ENCODE measurements at regions not wholly inside any gene's neighbourhood (a gene's known extent, or its start where the extent isn't known, plus 50 kb on each side); places are given as distances from the start of the nearest gene placed in this dataset.

DNA sequence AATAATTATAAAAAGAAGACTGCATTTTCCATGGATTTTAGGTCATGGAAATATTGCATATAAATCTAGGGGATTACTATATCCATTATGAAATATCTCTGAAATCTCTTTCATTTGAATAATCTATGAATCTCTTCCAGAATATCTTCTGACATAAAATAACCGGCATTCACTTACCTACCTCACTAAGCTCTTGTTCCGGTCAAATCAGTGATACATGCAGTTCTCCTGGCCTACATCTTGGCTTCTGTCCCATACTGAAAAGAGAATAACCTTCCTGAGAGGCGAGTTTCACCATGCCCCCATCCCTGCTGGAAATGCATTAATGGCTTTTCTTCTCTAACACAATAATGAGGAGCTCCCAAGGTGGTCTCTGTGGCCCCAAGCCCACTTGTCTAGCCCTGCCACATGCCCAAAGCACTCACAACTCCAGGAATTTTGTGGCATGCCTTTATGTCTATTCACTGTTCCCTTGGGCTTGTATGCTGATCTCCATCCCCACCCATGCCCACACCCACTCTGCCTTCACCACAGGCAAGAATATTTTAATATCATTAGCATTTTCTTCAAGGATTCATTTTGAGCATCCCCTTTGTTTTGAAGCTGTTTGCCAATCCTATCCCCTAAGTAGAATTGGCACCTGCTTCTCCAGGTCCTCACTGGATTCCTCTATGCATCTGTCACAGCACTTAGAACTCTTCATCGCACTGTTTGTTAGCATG lies 401.6 kb downstream of the COG6 start:
- H3K4me1 ChIP-seq (ENCODE audit: insufficient read depth), result peaks cover 8% of the 10 kb centered on the region
- intact Hi-C loops (cut with DNase I), result no loop called here
- TF ChIP-seq EP300 (IDR thresholded peaks at IDR 0.05) (no peak), POLR2A (IDR thresholded peaks at IDR 0.05) (no peak), CTCF (IDR thresholded peaks at IDR 0.05) (no peak)
- H3K9me3 ChIP-seq, result no peaks in the 10 kb centered on the region
- DNase-seq, result no peak
- H3K36me3 ChIP-seq, result no peaks in the 10 kb centered on the region
- 71 to 96% (median 87%) methylated on average over 4 of the region's 4 CpGs for WGBS, 3 donors
- no peaks in the 10 kb centered on the region for H3K27me3 ChIP-seq
- H3K4me3 ChIP-seq, result no peak overlapping the region
- no peak overlapping the region for H3K27ac ChIP-seq

DNA sequence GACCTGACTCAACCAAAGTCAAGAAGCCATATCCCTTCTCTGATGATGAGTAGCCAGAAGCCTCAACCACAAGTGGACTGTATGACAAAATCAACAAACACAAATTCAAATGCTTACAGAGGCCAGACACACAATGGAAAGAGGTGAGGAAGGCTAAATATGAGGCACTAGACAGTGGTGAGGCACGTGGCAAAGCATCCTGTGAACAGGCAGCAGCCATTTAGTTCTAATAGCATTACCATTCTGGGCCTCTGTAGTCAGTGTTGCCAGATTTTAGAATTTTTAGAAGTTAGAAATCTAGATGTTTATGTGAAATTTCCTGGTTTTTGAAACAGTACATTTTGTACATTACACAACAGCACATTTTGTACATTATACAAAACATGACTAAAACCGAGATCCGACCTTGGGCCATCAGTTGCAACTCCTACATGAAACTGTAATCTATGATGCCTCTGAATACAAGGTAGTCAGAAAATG lies 403.3 kb downstream of the COG6 start:
- no peak for DNase-seq
- Histone ChIP-seq H3K4me3 (no peak overlapping the region), H3K4me1 (ENCODE audit: insufficient read depth) (peaks cover 10% of the 10 kb centered on the region), H3K36me3 (no peaks in the 10 kb centered on the region), H3K27ac (no peak overlapping the region), H3K27me3 (no peaks in the 10 kb centered on the region), H3K9me3 (no peaks in the 10 kb centered on the region)
- 32 to 41% (median 40%) methylated on average over 3 of the region's 3 CpGs for WGBS, 3 donors
- no peak for TF ChIP-seq CTCF (IDR thresholded peaks at IDR 0.05)
- no peak for TF ChIP-seq EP300 (IDR thresholded peaks at IDR 0.05)
- no peak for TF ChIP-seq POLR2A (IDR thresholded peaks at IDR 0.05)
- intact Hi-C loops (cut with DNase I), result no loop called here

- intact Hi-C loops (cut with DNase I), result loop anchor here in 2 of 4 donors (5.0 to 10.0 kb wide), 4 partner anchors 167 to 608 kb away; partner anchors contain the start of gene FOXO1 (in 1 of the 2)
- TF ChIP-seq EP300 (IDR thresholded peaks at IDR 0.05) (no peak), CTCF (IDR thresholded peaks at IDR 0.05) (no peak), POLR2A (IDR thresholded peaks at IDR 0.05) (no peak)
- H3K9me3 ChIP-seq, result no peaks in the 10 kb centered on the region
- H3K27me3 ChIP-seq, result no peaks in the 10 kb centered on the region
- no peaks in the 10 kb centered on the region for H3K36me3 ChIP-seq
- WGBS, 3 donors, result 45 to 54% (median 51%) methylated on average over 8 of the region's 8 CpGs
- H3K4me3 ChIP-seq, result no peak overlapping the region
- peak overlapping the region in 1 of 2 donors; percentile 11 for H3K27ac ChIP-seq
- peaks cover 10% of the 10 kb centered on the region for H3K4me1 ChIP-seq (ENCODE audit: insufficient read depth)
- DNase-seq, result no peak
Observed at GRCh38 chr13:40059540-40060232, 404.2 kb downstream of the COG6 start.

- Histone ChIP-seq H3K9me3 (no peaks in the 10 kb centered on the region), H3K4me3 (no peak overlapping the region), H3K36me3 (no peaks in the 10 kb centered on the region), H3K4me1 (ENCODE audit: insufficient read depth) (peaks cover 10% of the 10 kb centered on the region), H3K27ac (peak overlapping the region in 1 of 2 donors; percentile 11), H3K27me3 (no peaks in the 10 kb centered on the region)
- 42 to 57% (median 44%) methylated on average over 4 of the region's 4 CpGs for WGBS, 3 donors
- peak; percentile 78 to 88 (median 83) for DNase-seq
- no peak for TF ChIP-seq CTCF (IDR thresholded peaks at IDR 0.05)
- no peak for TF ChIP-seq POLR2A (IDR thresholded peaks at IDR 0.05)
- no peak for TF ChIP-seq EP300 (IDR thresholded peaks at IDR 0.05)
- intact Hi-C loops (cut with DNase I), result loop anchor here in 2 of 4 donors (5.0 to 10.0 kb wide), 4 partner anchors 168 to 607 kb away; partner anchors contain the start of gene FOXO1 (in 1 of the 2)
Observed at GRCh38 chr13:40060296-40061007, 405.0 kb downstream of the COG6 start.
